Endothelial cell of umbilical vein (primary cell): ENCODE measurements at regions not wholly inside any gene's neighbourhood (a gene's known extent, or its start where the extent isn't known, plus 50 kb on each side); places are given as distances from the start of the nearest gene placed in this dataset.

Experiments used
- BruUV-seq: library from RNA; stranded (reverse); fragments of 400-500 nt; replicated peaks from 2 replicates; lab custom pipeline; 2021; lab: Mats Ljungman, UMichigan
- CTCF ChIA-PET: fragments of 300-600, 350-600 bp; sonication (Branson Sonifier 250); formaldehyde crosslinking; loops from one replicate; lab custom pipeline; 2021; ENCODE audit warnings: antibody characterized with exemption, inconsistent platforms; lab: Charles Lee
- POLR2A ChIA-PET: fragments of 300-600, 350-600 bp; sonication (Branson Sonifier 250); formaldehyde crosslinking; loops from one replicate; lab custom pipeline; 2021; ENCODE audit warnings: antibody characterized with exemption, inconsistent platforms; lab: Charles Lee
- DNase-seq: peaks from one replicate; pipeline ENCODE4 v3.0.0-alpha.2; 2011; ENCODE audit warnings: low read depth, low spot score
- FAIRE-seq: peaks from 2 replicates; lab custom pipeline; 2011; peaks lifted over from hg19 to GRCh38; lab: Jason Lieb, UNC
- H2AFZ ChIP-seq: 2 replicates; pipeline ENCODE4 v1.6.0; 2012; ENCODE audit warnings: low read depth, low read length, control low read depth, inconsistent platforms
- H3K27ac ChIP-seq: 2 replicates; pipeline ENCODE4 v1.5.1; 2011; ENCODE audit warnings: low read depth, mild to moderate bottlenecking, control low read depth, low read length, moderate library complexity; ENCODE audit not compliant: insufficient read depth
- H3K27me3 ChIP-seq, 2 experiments: 2 replicates each; pipeline versions ENCODE4 v1.6.0 to v1.6.1; 2011; ENCODE audit warnings: low read length in 2 of 2, mixed read lengths in 1 of 2; ENCODE audit not compliant: control insufficient read depth in 2 of 2, insufficient read depth in 2 of 2
- H3K36me3 ChIP-seq, 2 experiments: 2 replicates in 1 of 2; 3 replicates in 1 of 2; pipeline ENCODE4 v1.5.1; 2011; ENCODE audit warnings: low read length in 2 of 2, mild to moderate bottlenecking in 1 of 2, moderate library complexity in 1 of 2; ENCODE audit not compliant: control insufficient read depth in 2 of 2, insufficient read depth in 2 of 2; ENCODE audit errors: extremely low read depth in 1 of 2
- H3K4me1 ChIP-seq: 3 replicates; pipeline ENCODE4 v1.5.1; 2011; ENCODE audit warnings: mild to moderate bottlenecking, low read length; ENCODE audit not compliant: control insufficient read depth, insufficient read depth; ENCODE audit errors: extremely low read depth
- H3K4me2 ChIP-seq: 2 replicates; pipeline ENCODE4 v1.6.1; 2011; ENCODE audit warnings: low read length, control low read depth, mixed read lengths; ENCODE audit not compliant: insufficient read depth
- H3K4me3 ChIP-seq, 3 experiments: fragments of 200-600 bp in 1 of 3; sonication (generic), shearing (Covaris generic) in 1 of 3; replicated peaks in 1 of 3; 2 replicates each; pipeline ENCODE4 v1.5.1; 2011 to 2016; ENCODE audit warnings: control low read depth in 3 of 3, low read length in 3 of 3, mild to moderate bottlenecking in 2 of 3, inconsistent platforms in 1 of 3, low read depth in 1 of 3, moderate library complexity in 1 of 3; ENCODE audit not compliant: insufficient read depth in 1 of 3
- H3K79me2 ChIP-seq: 2 replicates; pipeline ENCODE4 v1.6.0; 2012; ENCODE audit warnings: low read length, inconsistent platforms; ENCODE audit not compliant: control insufficient read depth, insufficient read depth
- H3K9ac ChIP-seq: replicated peaks from 2 replicates; pipeline ENCODE3; 2011; ENCODE audit warnings: low read length, control low read depth; ENCODE audit not compliant: insufficient read depth; ENCODE audit errors: extremely low read depth
- H3K9me1 ChIP-seq: replicated peaks from 3 replicates; pipeline ENCODE4 v1.6.0; 2011; ENCODE audit warnings: mild to moderate bottlenecking, low read length; ENCODE audit not compliant: control insufficient read depth, insufficient read depth; ENCODE audit errors: extremely low read depth
- H3K9me3 ChIP-seq: replicated peaks from 2 replicates; pipeline ENCODE4 v1.5.1; 2012; ENCODE audit warnings: low read length, inconsistent platforms; ENCODE audit not compliant: control insufficient read depth, insufficient read depth
- H4K20me1 ChIP-seq: replicated peaks from 2 replicates; pipeline ENCODE3; 2011; ENCODE audit warnings: mild to moderate bottlenecking, low read length; ENCODE audit not compliant: control insufficient read depth, insufficient read depth; ENCODE audit errors: extremely low read depth
- EZH2 ChIP-seq: IDR thresholded peaks from 2 replicates; pipeline ENCODE4 v1.6.1; 2012; ENCODE audit warnings: borderline replicate concordance, low read depth, mild to moderate bottlenecking, moderate library complexity, low read length, inconsistent platforms; ENCODE audit not compliant: severe bottlenecking
- MYC ChIP-seq: IDR thresholded peaks from one replicate; pipeline ENCODE4 v1.6.1; 2011; ENCODE audit warnings: mild to moderate bottlenecking, low read depth, low read length
- POLR2A ChIP-seq: IDR thresholded peaks from 2 replicates; pipeline ENCODE4 v1.6.1; 2012; ENCODE audit warnings: low read depth, mild to moderate bottlenecking, control low read depth, low read length
- POLR2AphosphoS5 ChIP-seq: IDR thresholded peaks from 2 replicates; pipeline ENCODE4 v1.6.1; 2012; ENCODE audit warnings: low read depth, mild to moderate bottlenecking, control low read depth, low read length, moderate library complexity; ENCODE audit not compliant: insufficient read depth
- dilution Hi-C: fragments of 300-500 bp; cut with MboI; formaldehyde crosslinking; loops from one replicate; pipeline ENCODE4 v1.15.0; 2019; ENCODE audit warnings: low sequenced_read_pairs; ENCODE audit not compliant: extremely low pct_ligation_motif_present
- intact Hi-C: fragments of 100-400 bp; cut with micrococcal nuclease; formaldehyde crosslinking; loops from one replicate; pipeline ENCODE4 v1.10.0; 2022
- TF ChIP-seq, protein P1 (sequence below), 2 donors: IDR thresholded peaks; 1 replicate in 1 of 2; 2 replicates in 1 of 2; pipeline ENCODE4 v1.5.1; 2011; ENCODE audit warnings: low read length in 2 of 2, mild to moderate bottlenecking in 2 of 2, moderate library complexity in 2 of 2, control low read depth in 1 of 2, inconsistent platforms in 1 of 2, low read depth in 1 of 2; ENCODE audit not compliant: insufficient read depth in 1 of 2; ENCODE audit errors: extremely low read depth in 1 of 2
- TF ChIP-seq, protein P2 (sequence below): IDR thresholded peaks from 2 replicates; pipeline ENCODE4 v1.6.1; 2011; ENCODE audit not compliant: insufficient read depth, insufficient read length

DNA sequence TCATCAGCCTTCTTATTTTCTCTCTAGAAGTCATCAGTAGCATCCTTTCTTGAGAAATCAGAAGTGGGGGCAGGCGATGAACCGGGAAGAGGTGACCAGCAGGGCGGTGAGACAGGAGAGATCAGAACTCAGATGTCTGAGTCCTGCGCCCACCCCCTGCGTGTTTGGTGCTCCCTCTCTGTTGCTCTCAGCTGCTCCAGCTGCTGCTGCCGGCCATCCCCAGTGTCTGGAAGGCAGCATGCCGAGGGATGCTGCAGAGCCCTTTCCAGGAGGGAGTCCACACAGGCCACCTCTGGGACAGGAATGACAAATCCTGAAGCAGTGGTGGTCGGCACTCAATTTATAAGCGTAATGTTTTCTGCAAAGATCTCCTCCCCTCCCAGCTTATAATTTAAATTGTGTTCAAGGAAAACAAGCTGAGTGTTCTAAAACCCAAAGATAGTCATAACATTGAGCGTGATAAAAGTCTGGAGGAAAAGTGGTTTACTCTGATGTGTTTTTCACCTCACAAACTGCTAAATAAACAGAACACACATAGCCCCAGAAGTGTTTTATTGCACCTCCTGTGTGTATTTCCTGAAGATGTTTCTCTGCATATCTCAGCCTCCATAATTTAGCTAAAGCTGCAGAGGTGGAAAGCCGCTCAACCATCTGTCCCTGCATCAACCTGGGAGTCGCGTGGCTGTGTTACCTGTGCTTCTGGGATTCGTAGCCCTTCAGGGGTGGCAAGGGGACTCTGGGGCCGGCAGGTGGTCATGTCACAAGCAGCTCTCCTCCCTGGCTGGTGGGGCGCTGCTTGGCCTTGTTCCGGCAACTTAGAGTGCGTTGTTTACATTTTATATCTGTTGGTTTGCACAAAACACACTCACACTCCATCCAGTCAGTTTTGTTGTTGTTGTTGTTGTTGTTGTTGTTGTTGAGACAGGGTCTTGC is 191.2 kb downstream of the USP12 start:
- Histone ChIP-seq H3K36me3 (no peaks in the 10 kb centered on the region), H3K27ac (no peak overlapping the region), H3K79me2 (no peaks in the 10 kb centered on the region), H3K4me1 (peaks cover 4% of the 10 kb centered on the region), H3K9me3 (no peaks in the 10 kb centered on the region), H3K4me2 (no peak overlapping the region), H3K27me3 (no peaks in the 10 kb centered on the region), H3K9ac (no peak overlapping the region), H3K9me1 (no peaks in the 10 kb centered on the region), H4K20me1 (no peaks in the 10 kb centered on the region), H2AFZ (no peak overlapping the region), H3K4me3 (no peak overlapping the region)
- BruUV-seq: no TSS peak
- intact Hi-C loops: loop anchor here (10.0 kb wide), 1 partner anchor 1004 kb away; the partner anchor contains the start of gene URAD
- no peak for TF ChIP-seq MYC
- no peak for TF ChIP-seq POLR2AphosphoS5
- TF ChIP-seq, protein P1, sequence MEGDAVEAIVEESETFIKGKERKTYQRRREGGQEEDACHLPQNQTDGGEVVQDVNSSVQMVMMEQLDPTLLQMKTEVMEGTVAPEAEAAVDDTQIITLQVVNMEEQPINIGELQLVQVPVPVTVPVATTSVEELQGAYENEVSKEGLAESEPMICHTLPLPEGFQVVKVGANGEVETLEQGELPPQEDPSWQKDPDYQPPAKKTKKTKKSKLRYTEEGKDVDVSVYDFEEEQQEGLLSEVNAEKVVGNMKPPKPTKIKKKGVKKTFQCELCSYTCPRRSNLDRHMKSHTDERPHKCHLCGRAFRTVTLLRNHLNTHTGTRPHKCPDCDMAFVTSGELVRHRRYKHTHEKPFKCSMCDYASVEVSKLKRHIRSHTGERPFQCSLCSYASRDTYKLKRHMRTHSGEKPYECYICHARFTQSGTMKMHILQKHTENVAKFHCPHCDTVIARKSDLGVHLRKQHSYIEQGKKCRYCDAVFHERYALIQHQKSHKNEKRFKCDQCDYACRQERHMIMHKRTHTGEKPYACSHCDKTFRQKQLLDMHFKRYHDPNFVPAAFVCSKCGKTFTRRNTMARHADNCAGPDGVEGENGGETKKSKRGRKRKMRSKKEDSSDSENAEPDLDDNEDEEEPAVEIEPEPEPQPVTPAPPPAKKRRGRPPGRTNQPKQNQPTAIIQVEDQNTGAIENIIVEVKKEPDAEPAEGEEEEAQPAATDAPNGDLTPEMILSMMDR (IDR thresholded peaks at IDR 0.05; ENCODE audit: extremely low read depth in 1 of 2, insufficient read depth in 1 of 2, low read depth in 1 of 2, low read length in 2 of 2): no peak
- no peak for TF ChIP-seq EZH2
- no peak for TF ChIP-seq POLR2A
- TF ChIP-seq, protein P2, sequence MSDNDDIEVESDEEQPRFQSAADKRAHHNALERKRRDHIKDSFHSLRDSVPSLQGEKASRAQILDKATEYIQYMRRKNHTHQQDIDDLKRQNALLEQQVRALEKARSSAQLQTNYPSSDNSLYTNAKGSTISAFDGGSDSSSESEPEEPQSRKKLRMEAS: no peak
- CTCF ChIA-PET: interaction anchor here (1.3 kb wide), 1 partner anchor 8 kb away, joined by 3 read pairs; no protein-coding TSS in a partner anchor
- DNase-seq (no peak), FAIRE-seq (no peak)
- dilution Hi-C loops: no loop called here
- POLR2A ChIA-PET: no interaction called here
